HG03196 (cell line): ENCODE measurements at regions not wholly inside any gene's neighbourhood (a gene's known extent, or its start where the extent isn't known, plus 50 kb on each side); places are given as distances from the start of the nearest gene placed in this dataset.

Source experiments
- ATAC-seq: cut with Tn5 transposase; IDR thresholded peaks from one replicate; pipeline ENCODE4 v1.9.1; 2021; ENCODE audit not compliant: unreplicated experiment

DNA sequence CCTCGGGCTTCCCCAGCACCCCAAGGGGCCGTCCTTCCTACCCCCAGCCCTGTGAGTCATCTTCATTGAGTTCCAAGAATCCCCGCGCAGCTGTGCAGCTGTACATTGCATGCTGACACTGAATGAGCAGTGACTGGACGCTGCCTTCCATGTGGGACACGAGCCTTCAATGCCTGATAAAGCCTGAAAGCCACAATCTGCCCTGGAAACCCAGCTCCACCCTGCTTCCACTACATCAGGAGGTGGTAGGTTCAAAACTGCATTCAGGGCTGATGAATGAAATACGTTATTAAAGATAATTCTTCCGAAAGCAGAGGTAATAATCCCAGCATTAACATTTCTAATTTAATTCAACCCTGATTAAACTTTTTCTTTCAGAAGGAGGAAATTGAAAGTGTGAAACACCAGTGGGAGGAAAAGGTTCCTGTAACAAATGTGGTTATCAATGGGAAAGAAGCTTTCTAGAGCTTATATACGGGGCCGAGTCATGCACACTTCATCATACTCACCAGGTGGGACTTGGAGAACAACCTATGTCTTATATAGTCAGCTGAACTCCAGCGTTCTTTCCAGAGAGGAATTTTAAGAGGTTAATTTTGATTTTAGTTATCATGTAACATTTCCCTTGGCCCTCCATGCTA lies 360.1 kb downstream of the LPIN1 start:
- ATAC-seq, result no peak

DNA sequence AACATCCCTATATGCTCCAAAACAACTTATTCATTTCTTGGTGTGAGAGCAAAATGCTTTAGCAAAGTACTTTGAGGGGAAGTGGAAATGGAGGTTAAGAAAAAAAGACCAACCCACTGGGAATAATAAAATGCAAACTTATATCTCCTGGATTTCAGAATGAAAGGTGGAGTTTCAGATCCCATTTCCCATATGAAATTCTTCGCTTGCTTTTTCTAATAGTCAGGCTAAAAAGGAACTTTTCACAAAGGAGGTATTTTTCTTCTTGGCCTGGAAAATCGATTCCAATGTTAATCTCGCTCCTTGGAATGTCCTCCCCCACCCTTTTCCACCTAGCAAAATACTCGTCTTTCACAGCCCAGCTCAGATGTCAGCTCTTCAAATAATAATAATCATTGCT lies 360.9 kb downstream of the LPIN1 start:
- ATAC-seq, result no peak

DNA sequence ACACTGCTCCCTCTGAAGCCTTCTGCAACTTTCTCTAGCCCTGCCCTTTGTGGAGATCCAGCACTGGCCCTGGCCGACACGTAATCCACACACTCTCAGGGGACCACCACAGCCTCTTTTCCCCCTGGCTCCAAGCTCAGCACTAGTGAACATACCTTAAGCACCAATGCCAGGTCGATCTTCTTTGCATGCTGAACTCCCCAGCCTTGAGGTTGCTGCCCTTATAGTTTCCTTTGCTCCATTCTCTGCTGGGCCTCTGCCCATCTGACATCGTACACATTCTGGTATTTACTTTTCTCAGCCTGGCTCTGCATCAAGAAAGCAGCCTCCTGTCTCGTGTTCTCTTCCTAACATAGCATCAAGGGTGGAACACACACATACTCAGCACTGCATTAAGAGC lies 361.5 kb downstream of the LPIN1 start:
- ATAC-seq, result no peak

DNA sequence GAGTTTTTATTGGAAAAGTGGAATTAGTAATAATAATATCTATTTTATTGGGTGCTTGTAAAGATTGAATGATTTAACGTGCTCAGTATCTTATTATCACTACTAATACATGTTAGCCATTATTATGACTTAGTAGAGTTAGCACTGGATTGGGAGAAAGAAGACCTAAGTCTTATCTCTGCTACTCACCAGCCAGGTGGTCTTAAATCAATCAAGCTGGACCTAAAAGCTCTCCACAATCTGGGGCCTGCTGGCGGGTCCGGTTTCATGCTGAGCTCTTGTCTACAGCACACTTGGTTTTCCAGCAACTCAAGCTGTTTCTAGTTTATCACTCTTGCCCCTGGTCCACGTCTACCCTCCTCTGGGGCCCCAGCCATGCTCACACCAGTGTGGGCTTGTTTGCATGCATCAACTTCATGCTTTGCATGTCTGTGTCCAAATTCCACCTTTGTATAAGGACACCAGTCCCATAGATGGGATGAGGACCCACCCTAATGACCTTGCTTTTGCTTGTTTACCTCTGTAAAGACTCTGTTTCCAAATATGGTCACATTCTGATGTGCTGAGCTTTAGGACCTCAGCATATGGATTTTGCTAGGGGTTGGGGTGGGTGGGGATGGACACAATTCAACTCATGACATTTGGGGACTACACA lies 363.1 kb downstream of the LPIN1 start:
- ATAC-seq, result no peak

DNA sequence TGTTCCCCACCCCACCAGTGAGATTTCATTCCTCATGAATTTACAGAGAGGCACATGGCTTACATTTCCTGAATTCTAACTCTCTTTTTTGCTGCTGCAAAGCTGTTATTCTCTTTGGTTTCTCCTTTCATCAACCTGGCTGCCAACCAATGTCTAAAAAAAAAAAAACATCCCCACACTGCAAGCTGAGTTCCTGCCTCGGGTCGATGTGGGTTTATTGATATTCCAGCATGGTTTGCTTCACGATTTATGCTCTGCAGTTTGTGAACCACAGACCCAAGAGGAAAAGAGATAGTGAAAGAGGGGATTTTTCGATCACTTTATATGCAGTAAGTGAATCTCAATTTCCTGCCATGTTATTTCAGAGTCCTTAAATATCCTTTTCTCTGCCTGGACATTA lies 363.6 kb downstream of the LPIN1 start:
- no peak for ATAC-seq

DNA sequence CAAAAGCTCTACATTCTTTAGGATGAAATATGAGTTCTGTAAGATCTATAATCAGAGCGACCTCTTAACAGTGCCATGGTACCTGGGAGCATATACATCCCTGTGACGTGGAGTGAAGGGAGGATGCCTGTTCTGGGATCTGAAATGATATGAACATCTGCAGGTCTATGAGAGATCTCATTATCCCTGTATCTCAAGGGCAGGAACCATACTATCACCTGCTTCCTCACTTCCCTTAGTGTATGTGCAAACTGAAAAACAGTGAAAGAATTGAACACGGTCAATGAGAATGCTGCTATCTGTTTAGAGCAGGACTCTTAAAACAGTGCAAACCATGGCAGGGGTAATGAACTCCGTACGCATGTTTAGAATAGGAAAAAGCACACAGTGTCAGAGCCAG lies 364.0 kb downstream of the LPIN1 start:
- ATAC-seq, result no peak

DNA sequence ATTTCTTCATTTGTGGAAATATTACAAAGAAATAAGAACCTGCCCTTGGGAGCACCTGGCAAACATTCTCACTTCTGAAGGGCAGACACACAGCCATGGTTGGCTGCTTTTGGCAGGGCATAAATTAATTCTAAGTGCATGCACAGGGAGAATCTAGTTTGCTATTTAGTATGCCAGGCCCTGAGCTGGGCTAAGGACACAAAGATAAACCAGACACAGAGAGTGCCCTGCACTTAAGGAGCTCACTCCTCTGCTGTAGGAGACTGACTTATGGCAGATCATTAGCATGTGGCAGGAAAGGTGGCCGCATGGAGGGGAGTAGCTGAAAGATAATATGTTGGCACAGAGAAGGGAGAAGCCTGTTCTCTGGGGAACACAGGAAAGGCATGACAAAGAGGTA lies 367.0 kb downstream of the LPIN1 start:
- ATAC-seq, result no peak

DNA sequence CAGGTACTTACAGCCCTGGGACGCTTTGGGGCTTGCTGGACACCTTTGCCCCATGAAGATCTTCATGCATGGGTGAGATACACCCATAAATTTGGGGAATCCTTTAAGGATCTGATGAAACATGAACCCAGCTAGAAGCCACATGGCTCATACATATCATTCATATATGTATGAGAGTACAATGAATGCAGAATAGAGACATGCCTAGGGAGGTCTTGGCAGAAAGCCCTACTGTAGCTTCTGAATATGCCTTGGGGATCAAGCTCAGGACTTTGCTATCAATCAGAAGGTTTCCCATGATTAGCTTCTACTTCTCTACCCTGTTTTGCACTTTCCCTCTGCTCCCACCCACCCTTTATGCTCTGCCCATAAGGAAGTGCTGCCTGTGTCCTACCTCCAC lies 368.4 kb downstream of the LPIN1 start:
- no peak for ATAC-seq

DNA sequence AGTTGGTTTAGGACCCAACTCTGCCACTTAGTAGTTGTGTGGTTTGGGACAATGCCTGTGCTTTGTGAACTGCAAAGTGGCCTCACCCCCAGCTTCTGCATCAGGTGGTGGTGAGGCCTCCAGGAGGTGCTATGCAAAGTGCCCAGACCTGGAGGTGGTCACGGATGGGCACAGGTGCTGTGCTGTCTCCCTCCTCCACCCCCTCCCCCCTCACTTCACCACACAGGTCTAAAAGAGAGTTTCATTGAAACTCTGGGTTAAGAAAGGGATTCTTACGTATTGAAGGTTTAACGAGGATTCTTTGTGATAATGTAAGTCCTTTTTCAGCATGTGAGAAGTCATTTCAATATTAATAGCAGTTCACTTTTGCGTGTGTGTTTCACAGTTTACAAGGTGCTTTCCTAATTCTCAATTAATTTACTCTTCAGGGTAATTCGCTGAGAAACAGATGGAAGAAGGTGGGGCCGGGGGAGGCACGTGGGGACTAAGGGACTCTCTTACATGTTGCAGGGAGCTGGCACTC lies 369.9 kb downstream of the LPIN1 start:
- ATAC-seq, result peak; percentile 67

DNA sequence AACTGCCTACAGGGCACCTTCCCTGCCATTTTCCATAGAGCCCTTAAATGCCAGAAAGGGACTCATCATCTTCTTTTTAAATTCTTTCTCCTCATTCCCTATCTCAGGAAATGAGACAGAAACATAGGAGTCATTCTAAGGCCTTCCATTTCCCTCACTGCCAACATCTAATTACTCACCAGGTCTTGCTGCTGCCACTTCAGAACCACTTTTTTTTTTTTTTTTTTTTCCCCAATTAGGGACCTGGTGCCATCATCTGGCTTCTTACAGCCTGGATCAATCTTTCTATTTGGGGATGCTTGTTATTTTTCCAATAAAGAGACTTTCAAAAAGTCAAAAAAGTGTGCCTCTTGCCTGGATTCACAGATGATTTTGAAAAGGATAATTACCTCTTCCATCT lies 373.4 kb downstream of the LPIN1 start:
- no peak for ATAC-seq

DNA sequence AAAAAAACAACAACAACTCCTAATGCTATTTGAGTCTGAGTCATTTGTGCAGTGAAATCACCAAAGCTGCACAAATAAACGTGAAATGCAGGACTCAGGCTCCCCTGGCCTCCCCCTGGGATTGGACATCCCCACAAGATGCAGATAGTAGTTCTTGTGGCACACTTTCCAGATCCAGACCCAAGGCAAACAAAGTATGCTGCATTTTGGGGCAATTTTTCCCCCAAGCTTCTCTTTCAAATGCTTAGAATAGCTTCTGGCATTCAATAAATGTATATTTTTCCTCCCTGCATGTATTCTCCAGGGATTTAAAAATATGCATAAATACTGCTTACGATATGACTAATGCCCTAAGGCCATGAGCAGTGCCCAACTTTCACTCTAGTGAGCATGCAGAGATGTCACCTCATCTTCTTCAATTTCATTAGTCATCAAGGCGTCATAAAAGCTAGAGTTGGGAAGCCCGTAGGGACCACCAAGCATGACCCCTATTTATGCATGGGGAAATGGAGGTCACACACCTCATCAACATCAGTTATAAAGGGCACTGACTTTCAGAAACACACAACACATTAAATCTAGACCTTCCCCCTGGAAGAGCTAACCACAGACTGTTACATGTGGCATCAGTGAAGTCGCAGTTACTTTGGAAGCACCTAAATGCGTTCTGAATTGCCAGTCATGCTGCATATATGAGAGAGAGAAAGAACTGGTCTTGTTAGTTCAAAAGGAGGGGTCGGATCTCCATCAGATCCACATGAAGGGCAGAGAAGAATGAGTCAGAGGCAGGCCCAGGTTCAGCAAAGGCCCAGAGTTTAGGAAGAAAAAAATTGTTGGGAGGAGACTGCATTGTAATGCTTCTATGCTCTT lies 374.1 kb downstream of the LPIN1 start:
- no peak for ATAC-seq

DNA sequence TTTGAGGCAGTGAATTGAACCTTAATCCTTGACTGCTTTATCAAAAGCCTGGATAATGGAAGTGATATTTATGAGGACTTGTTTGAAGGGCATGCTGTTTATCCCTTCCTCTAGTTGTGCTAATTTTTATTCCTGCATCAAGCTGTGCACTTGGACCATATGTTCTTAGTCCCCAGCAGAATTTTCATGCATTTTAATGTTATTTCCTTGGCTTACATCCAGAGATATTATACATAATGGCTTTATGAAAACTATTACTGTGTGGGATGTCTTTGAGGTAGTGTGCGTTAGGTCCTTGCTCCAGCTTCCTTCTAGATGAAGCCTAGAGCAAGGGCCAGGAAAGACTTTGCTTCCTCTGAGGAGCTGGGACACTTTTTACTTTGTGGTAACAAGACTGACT lies 378.4 kb downstream of the LPIN1 start:
- no peak for ATAC-seq

DNA sequence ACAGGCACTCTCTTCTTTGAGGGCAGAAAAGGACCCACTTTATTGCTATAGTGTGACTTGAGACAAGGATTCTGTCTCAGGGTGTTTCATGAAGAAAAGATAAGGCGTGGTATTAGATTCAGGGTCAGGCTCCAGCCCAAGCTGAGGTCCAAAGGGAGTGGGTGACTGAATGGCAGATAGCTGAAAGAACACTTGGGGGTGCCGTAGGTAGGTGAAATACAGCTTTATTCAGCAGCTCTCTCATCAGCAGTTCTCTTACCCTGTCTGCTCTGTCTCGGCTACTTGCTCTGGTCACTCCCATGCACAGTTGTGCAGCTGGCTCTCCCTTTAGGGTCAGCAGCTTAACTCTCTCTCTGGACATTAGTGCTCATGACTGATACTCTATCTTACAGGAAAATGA lies 379.9 kb downstream of the LPIN1 start:
- no peak for ATAC-seq

DNA sequence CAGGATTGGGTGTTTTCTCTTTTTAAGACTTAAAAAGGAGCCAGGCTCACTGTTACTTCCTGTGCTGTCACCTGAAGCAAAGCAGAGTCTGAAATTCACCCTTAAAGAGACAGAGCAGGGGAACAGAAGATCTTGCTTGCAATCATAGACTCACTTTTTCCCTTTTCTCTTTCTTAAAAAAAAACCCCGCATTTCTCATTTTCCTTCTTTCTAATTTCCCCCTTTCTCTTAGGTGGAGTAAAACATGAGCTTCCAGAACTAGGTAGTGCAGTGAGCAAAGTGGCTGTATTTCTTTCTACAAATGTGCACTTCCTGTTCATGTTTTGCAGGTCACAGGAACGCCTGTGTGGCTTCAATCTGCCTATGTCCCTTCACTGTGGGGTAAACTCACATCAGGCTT lies 381.2 kb downstream of the LPIN1 start:
- no peak for ATAC-seq

DNA sequence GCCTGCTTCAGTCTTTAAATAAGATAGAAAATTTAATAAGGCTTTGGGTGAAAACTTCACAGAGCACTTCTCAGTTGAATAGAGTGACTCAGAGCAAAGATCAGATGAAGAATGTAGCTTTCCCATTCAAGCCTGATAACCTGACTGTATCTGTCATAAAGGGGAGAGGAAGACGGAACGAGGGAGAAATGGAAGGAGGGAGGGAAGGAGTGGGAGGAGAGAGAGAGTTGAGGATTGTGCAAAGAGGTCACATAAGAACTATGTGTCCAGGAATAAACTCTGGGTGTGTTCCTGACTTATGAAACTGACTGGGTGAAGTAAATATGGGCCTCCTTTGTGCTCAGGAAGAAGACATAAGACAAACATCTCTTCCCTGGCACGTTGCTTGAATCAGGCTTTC lies 385.5 kb downstream of the LPIN1 start:
- no peak for ATAC-seq

DNA sequence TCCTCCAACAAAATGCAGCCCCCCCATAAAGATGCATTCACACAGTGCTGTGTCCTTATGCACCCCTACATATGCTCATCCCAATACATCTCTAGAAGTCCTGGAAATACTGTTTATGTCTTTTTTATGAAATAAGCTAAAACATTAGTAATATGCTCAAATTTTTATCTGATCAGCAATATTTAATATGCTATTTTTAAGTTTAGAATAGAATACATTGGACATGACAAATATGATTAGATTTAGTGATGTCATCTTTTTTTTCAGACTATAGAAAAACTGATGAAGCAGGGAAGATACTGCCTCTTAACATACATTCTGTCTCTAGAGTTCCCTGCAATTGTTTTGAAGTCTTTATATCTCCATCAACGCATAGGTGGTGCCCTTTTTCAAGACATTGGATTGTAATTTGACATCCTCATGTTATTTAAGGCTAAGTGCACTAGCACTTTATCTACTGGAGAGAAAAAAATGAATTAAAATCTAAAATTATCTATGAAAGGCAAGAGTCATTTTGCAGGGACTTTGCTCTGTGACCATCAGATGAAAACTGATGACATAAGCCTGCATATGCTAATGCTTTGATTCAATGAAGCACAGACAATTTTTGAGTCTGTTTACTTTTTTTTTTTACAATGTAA lies 395.3 kb downstream of the LPIN1 start:
- no peak for ATAC-seq

DNA sequence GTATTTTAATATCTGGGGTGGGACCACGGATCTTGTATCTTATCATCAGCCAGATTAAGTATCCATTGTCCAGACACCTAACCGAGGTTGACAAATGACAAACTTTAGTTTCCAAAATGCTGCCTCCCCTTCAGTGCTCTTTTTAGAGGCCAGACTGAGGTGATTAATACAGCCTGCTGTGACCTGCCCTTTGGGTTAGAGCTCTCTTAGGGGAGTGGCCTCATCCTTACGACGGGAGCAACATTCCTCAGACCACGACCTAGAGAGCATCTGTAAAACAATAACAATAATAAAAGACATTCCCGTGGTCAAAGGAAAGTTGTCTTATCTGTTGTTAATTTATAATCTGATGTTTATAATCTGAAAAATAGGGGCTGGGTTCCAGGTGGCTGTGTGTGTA lies 405.3 kb downstream of the LPIN1 start:
- no peak for ATAC-seq

DNA sequence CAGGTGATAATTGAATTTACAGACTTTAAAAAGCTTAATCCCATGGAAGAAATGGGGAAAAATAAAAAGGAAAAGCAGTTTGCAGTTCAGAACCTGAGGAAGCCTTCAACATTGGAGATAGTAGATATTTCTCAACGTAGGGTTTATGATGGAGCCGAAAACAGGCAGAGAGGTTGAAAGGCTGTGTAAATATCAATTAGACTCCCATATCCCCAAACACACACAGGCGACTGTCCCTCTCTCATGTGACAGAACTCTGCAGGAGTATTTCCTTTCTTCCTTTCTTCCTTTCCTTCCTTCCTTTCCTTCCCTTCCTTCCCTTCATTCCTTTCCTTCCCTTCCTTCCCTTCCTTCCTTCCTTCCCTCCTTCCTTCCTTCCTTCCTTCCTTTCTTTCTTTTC lies 406.5 kb downstream of the LPIN1 start:
- no peak for ATAC-seq

DNA sequence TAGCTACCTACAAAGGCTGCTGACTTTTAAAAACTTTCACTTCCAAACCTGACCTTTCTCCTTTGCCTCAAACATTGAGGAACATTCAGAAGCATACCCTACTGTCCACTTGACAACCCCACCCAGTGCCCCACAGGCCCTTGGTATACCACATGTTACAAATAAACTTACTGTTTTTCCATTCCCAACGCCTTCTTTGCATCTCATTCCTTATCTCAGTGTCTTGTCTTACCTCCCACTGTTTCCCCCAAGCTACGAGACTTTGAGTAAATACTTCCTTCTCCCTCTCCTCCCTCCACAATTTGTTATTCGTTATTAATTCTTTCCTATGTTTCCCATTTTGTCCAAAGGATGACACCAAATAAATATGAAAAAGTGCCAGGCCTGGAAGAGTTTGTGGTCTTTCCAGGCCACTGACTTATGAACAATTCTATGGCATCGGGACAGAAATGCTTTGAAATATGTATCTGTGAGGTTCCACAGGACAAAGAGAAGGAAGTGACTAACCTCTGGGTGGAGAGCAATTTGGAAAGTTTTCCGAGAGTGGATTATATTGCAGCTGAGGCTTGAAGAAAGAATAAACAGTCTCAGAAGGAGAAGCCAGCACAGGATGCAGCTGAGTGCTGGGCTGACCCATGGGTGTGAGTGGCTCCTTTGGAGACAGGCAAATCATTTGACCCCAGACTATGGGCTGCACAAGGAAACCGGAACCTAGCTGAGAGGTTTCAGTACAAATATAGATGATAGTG lies 409.0 kb downstream of the LPIN1 start:
- ATAC-seq, result no peak

DNA sequence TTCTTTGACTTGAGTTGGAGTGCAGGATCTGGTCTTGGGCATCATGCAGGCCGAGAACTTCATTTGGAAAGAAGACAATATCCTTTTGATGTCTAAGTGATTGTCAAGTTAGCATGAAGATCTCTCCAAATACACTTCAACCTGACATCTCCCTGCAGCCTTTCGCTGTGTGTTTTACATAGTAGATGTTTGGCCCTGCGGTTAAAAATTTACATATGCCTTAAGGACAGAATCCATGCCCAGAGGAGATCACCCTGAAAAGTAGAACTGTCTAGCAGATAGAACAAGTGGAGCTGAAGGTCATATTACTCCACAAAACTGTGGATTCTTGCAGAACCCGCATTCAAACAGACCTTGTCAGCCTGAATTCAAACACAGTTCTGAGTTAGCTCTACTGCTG lies 409.9 kb downstream of the LPIN1 start:
- no peak for ATAC-seq

DNA sequence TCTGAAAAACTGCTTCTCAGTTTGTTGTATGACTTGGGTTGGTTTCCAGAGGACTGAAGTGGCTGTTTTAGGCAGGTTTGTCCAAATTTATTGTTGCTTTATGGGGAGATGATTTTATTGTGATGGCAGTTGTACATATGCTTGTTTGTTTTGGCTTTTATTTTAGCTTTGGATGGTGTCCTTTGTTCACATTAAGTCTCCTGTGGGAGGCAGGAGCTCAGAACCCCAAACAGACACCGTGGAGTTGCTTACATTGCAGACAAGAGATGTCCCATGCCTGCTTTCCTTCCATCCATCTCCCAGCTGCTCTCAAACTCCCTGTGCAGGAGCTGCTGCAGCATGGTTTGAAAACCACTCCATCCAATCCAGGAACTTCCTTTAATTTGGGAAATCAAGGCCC lies 414.7 kb downstream of the LPIN1 start:
- no peak for ATAC-seq
